OCI-LY1 (cell line): ENCODE measurements at regions not wholly inside any gene's neighbourhood (a gene's known extent, or its start where the extent isn't known, plus 50 kb on each side); places are given as distances from the start of the nearest gene placed in this dataset.

Source experiments
- H2AFZ ChIP-seq: fragments of 200-600 bp; sonication (generic), shearing (Covaris generic); 2 replicates; pipeline ENCODE4 v1.6.0; 2014; ENCODE audit warnings: antibody characterized with exemption, mild to moderate bottlenecking, low read length
- H3F3A ChIP-seq: fragments of 200-600 bp; sonication (generic), shearing (Covaris generic); 2 replicates; pipeline ENCODE4 v1.6.0; 2014; ENCODE audit warnings: mild to moderate bottlenecking, antibody characterized with exemption, low read length, moderate library complexity; ENCODE audit not compliant: insufficient read depth
- H3K27ac ChIP-seq: fragments of 200-600 bp; sonication (generic); 2 replicates; pipeline ENCODE4 v1.5.1; 2014; ENCODE audit warnings: low read length, mixed run types, mild to moderate bottlenecking, low read depth; ENCODE audit not compliant: poor library complexity, severe bottlenecking
- H3K27me3 ChIP-seq: fragments of 200-600 bp; sonication (generic); 2 replicates; pipeline ENCODE4 v1.6.0; 2014; ENCODE audit warnings: antibody characterized with exemption, mild to moderate bottlenecking, low read length, moderate library complexity; ENCODE audit not compliant: insufficient read depth
- H3K36me3 ChIP-seq: fragments of 200-600 bp; sonication (generic); 2 replicates; pipeline ENCODE4 v1.6.1; 2014; ENCODE audit warnings: mild to moderate bottlenecking, antibody characterized with exemption, low read length, moderate library complexity, mixed read lengths; ENCODE audit not compliant: insufficient read depth
- H3K4me1 ChIP-seq: fragments of 200-600 bp; sonication (generic); 2 replicates; pipeline ENCODE4 v1.5.1; 2014; ENCODE audit warnings: mild to moderate bottlenecking, low read length, moderate library complexity; ENCODE audit not compliant: insufficient read depth, severe bottlenecking
- H3K4me2 ChIP-seq: fragments of 200-600 bp; sonication (generic), shearing (Covaris generic); 2 replicates; pipeline ENCODE4 v1.6.1; 2014; ENCODE audit warnings: low read length
- H3K4me3 ChIP-seq: fragments of 200-600 bp; sonication (generic); 2 replicates; pipeline ENCODE4 v1.5.1; 2014; ENCODE audit warnings: low read length, low read depth, mild to moderate bottlenecking, mixed read lengths; ENCODE audit not compliant: poor library complexity, severe bottlenecking
- H3K79me2 ChIP-seq: fragments of 200-600 bp; shearing (Covaris generic); 2 replicates; pipeline ENCODE4 v1.6.1; 2016; ENCODE audit warnings: mixed run types, low read length, mixed read lengths; ENCODE audit not compliant: insufficient read depth
- H3K9ac ChIP-seq: fragments of 200-600 bp; sonication (generic), shearing (Covaris generic); 2 replicates; pipeline ENCODE4 v1.6.1; 2014; ENCODE audit warnings: mild to moderate bottlenecking, low read length, mixed read lengths
- H3K9me2 ChIP-seq: fragments of 200-600 bp; sonication (generic), shearing (Covaris generic); 2 replicates; pipeline ENCODE4 v1.6.1; 2014; ENCODE audit warnings: low read depth, mild to moderate bottlenecking, low read length, mixed read lengths
- H3K9me3 ChIP-seq: fragments of 200-600 bp; shearing (Covaris generic); 2 replicates; pipeline ENCODE4 v1.6.1; 2014; ENCODE audit warnings: low read length, mixed read lengths
- H4K20me1 ChIP-seq: fragments of 200-600 bp; sonication (generic), shearing (Covaris generic); 2 replicates; pipeline ENCODE4 v1.6.0; 2016; ENCODE audit warnings: mild to moderate bottlenecking, low read length; ENCODE audit not compliant: insufficient read depth
- EZH2 ChIP-seq: fragments of 200-600 bp; sonication (generic), shearing (Covaris generic); IDR thresholded peaks from 2 replicates; pipeline ENCODE4 v1.8.0; 2017; ENCODE audit warnings: borderline replicate concordance, mixed run types, mild to moderate bottlenecking, antibody characterized with exemption, low read length, moderate library complexity, mixed read lengths
- TF ChIP-seq, protein P1 (sequence below): fragments of 200-600 bp; sonication (generic), shearing (Covaris generic); IDR thresholded peaks from 2 replicates; pipeline ENCODE4 v1.5.1; 2017; ENCODE audit warnings: mild to moderate bottlenecking, antibody characterized with exemption, low read length, moderate library complexity, mixed read lengths

DNA sequence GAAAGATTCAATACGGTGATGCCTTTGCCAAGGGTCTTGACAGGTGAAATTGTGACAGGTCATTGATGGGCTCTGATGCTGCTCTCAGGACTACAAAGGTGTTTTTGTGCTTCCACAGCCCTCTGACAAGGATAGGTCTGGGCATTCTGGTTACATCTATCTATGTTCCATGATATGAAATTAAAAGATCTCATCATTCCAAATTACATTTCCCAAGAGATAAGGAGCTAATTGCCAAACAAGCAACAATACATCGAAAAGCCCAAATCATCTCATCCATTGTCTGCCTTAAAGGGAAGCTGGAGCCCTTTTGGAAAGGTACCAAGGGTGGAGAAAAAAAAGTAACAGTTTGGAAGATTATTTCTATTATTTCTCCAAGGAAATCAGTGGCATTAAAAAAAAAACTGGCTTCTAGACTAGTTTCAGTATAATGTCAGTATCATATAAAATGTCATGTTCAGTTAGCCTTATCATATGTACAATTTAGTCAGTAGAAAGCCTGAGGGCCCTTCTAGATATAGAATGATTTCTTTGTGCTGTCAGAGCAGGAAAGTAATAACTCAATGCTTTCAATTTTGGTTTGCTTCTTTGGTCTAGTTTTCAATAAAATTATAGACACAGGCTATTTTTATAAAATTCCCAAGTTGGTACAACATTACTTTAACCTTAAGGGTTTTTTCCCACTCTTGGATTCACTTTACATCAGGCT lies 224.5 kb upstream of the GPRIN3 start:
- H3K27me3 ChIP-seq: no peaks in the 10 kb centered on the region
- H2AFZ ChIP-seq: no peak overlapping the region
- TF ChIP-seq, protein P1, sequence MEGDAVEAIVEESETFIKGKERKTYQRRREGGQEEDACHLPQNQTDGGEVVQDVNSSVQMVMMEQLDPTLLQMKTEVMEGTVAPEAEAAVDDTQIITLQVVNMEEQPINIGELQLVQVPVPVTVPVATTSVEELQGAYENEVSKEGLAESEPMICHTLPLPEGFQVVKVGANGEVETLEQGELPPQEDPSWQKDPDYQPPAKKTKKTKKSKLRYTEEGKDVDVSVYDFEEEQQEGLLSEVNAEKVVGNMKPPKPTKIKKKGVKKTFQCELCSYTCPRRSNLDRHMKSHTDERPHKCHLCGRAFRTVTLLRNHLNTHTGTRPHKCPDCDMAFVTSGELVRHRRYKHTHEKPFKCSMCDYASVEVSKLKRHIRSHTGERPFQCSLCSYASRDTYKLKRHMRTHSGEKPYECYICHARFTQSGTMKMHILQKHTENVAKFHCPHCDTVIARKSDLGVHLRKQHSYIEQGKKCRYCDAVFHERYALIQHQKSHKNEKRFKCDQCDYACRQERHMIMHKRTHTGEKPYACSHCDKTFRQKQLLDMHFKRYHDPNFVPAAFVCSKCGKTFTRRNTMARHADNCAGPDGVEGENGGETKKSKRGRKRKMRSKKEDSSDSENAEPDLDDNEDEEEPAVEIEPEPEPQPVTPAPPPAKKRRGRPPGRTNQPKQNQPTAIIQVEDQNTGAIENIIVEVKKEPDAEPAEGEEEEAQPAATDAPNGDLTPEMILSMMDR: no peak
- H3K4me1 ChIP-seq: no peaks in the 10 kb centered on the region
- no peaks in the 10 kb centered on the region for H3K9me3 ChIP-seq
- no peaks in the 10 kb centered on the region for H4K20me1 ChIP-seq
- H3K9ac ChIP-seq: no peak overlapping the region
- no peak overlapping the region for H3K4me3 ChIP-seq
- H3K79me2 ChIP-seq: no peaks in the 10 kb centered on the region
- H3K27ac ChIP-seq: no peak overlapping the region
- H3F3A ChIP-seq: no peaks in the 10 kb centered on the region
- no peaks in the 10 kb centered on the region for H3K36me3 ChIP-seq
- H3K9me2 ChIP-seq: no peaks in the 10 kb centered on the region
- no peak overlapping the region for H3K4me2 ChIP-seq

DNA sequence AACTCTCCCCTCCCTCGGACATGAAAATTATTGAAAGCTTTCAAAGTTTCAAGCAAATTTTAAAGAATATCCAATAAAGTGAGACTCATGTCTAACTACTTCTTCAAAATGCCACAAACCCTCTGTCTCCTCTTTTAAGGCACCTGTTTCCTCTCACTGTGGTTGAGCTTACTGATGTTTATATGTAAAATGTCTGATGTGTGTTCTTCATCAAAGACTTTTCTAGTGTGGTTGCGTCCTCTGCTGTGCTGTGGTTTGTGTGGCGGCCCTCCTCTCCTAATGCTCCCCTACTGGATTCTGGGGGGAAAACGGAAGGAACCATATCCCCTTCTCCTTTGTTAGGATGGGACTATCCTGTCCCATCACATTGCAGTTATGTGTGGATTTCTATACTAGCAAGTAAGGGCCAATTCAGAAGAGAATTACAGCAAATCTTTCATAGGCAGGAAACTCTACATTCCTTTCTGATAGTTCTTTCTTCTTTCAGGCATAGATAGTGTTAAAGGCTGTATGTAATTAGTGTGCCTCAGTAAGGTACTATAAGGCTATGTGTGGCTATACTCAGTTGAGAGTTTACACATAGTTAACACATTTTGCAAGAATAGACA lies 221.0 kb upstream of the GPRIN3 start:
- Histone ChIP-seq H2AFZ (no peak overlapping the region), H3K36me3 (no peaks in the 10 kb centered on the region), H4K20me1 (no peaks in the 10 kb centered on the region), H3K79me2 (no peaks in the 10 kb centered on the region), H3K27me3 (no peaks in the 10 kb centered on the region), H3K9me2 (no peaks in the 10 kb centered on the region), H3K4me2 (no peak overlapping the region), H3K27ac (no peak overlapping the region), H3F3A (no peaks in the 10 kb centered on the region), H3K9ac (no peak overlapping the region), H3K4me1 (no peaks in the 10 kb centered on the region), H3K4me3 (no peak overlapping the region), H3K9me3 (no peaks in the 10 kb centered on the region)
- TF ChIP-seq, protein P1: no peak
- TF ChIP-seq EZH2: no peak

- Histone ChIP-seq H4K20me1 (no peaks in the 10 kb centered on the region), H3K4me2 (no peak overlapping the region), H3K9me2 (no peaks in the 10 kb centered on the region), H3K4me1 (no peaks in the 10 kb centered on the region), H3K79me2 (no peaks in the 10 kb centered on the region), H3K4me3 (no peak overlapping the region), H3K27me3 (no peaks in the 10 kb centered on the region), H3K27ac (no peak overlapping the region), H2AFZ (no peak overlapping the region), H3F3A (no peaks in the 10 kb centered on the region), H3K9ac (no peak overlapping the region), H3K36me3 (no peaks in the 10 kb centered on the region), H3K9me3 (no peaks in the 10 kb centered on the region)
- no peak for TF ChIP-seq EZH2
- TF ChIP-seq, protein P1: no peak
Observed at GRCh38 chr4:89521826-89522225, 214.2 kb upstream of the GPRIN3 start.
